Liver (tissue), 8 donors: ENCODE measurements at regions not wholly inside any gene's neighbourhood (a gene's known extent, or its start where the extent isn't known, plus 50 kb on each side); places are given as distances from the start of the nearest gene placed in this dataset.

ENCODE experiments used
- DNase-seq: peaks from one replicate; pipeline ENCODE4 v3.0.0-alpha.2; 2017; ENCODE audit warnings: low spot score
- H3K27ac ChIP-seq, 2 donors: one replicate each; pipeline ENCODE4 v1.7.0; 2013; ENCODE audit warnings: inconsistent platforms in 2 of 2, low read length in 2 of 2, control low read depth in 1 of 2, low read depth in 1 of 2, mild to moderate bottlenecking in 1 of 2
- H3K27me3 ChIP-seq, 4 donors: one replicate each; pipeline versions ENCODE4 v1.6.1 to v1.7.0; 2013; ENCODE audit warnings: low read length in 3 of 4, inconsistent platforms in 1 of 4, mild to moderate bottlenecking in 1 of 4, moderate library complexity in 1 of 4; ENCODE audit not compliant: control insufficient read depth in 4 of 4, insufficient read depth in 4 of 4
- H3K36me3 ChIP-seq, 4 donors: one replicate each; pipeline versions ENCODE4 v1.6.1 to v1.7.0; 2013; ENCODE audit warnings: low read length in 3 of 4, mild to moderate bottlenecking in 3 of 4, low read depth in 1 of 4, moderate library complexity in 1 of 4; ENCODE audit not compliant: control insufficient read depth in 4 of 4, insufficient read depth in 3 of 4
- H3K4me1 ChIP-seq, 4 donors: one replicate each; pipeline versions ENCODE4 v1.6.1 to v1.7.0; 2013; ENCODE audit warnings: low read length in 3 of 4, mild to moderate bottlenecking in 3 of 4, moderate library complexity in 1 of 4; ENCODE audit not compliant: control insufficient read depth in 4 of 4, insufficient read depth in 4 of 4
- H3K4me3 ChIP-seq, 3 donors: one replicate each; pipeline versions ENCODE4 v1.6.1 to v1.7.0; 2013; ENCODE audit warnings: low read length in 3 of 3, control low read depth in 1 of 3, low read depth in 1 of 3, mild to moderate bottlenecking in 1 of 3
- H3K9ac ChIP-seq, 2 donors: one replicate each; pipeline ENCODE4 v1.7.0; 2013; ENCODE audit warnings: low read length in 2 of 2, mild to moderate bottlenecking in 2 of 2, moderate library complexity in 2 of 2, control low read depth in 1 of 2, low read depth in 1 of 2
- H3K9me3 ChIP-seq, 4 donors: one replicate each; pipeline versions ENCODE4 v1.6.1 to v1.7.0; 2013; ENCODE audit warnings: low read length in 3 of 4; ENCODE audit not compliant: control insufficient read depth in 4 of 4
- EGR1 ChIP-seq, 2 donors: IDR thresholded peaks; 2 replicates each; pipeline ENCODE4 v1.6.1; 2016 to 2018; ENCODE audit warnings: antibody characterized with exemption in 2 of 2, low read depth in 2 of 2
- FOXA1 ChIP-seq: IDR thresholded peaks from 2 replicates; pipeline ENCODE4 v1.6.1; 2016; ENCODE audit warnings: antibody characterized with exemption
- FOXA2 ChIP-seq: IDR thresholded peaks from 2 replicates; pipeline ENCODE4 v1.6.1; 2016; ENCODE audit warnings: antibody characterized with exemption
- GABPA ChIP-seq, 2 donors: IDR thresholded peaks in 1 of 2; conservative IDR thresholded peaks in 1 of 2; 2 replicates each; pipeline ENCODE4 v1.6.1; 2016; ENCODE audit warnings: antibody characterized with exemption in 2 of 2, mild to moderate bottlenecking in 1 of 2, moderate library complexity in 1 of 2
- HNF4A ChIP-seq, 2 donors: conservative IDR thresholded peaks; 2 replicates each; pipeline ENCODE4 v1.6.1; 2016; ENCODE audit warnings: antibody characterized with exemption in 2 of 2, mild to moderate bottlenecking in 2 of 2
- HNF4G ChIP-seq: IDR thresholded peaks from 2 replicates; pipeline ENCODE4 v1.6.1; 2016; ENCODE audit warnings: antibody characterized with exemption
- JUND ChIP-seq, 2 donors: IDR thresholded peaks; 2 replicates each; pipeline ENCODE4 v1.6.1; 2016; ENCODE audit warnings: antibody characterized with exemption in 2 of 2
- NR2F2 ChIP-seq: IDR thresholded peaks from 2 replicates; pipeline ENCODE4 v1.6.1; 2016; ENCODE audit warnings: antibody characterized with exemption
- RAD21 ChIP-seq, 2 donors: IDR thresholded peaks; 2 replicates each; pipeline ENCODE4 v1.6.1; 2016; ENCODE audit warnings: antibody characterized with exemption in 2 of 2, mild to moderate bottlenecking in 2 of 2
- RXRA ChIP-seq, 2 donors: IDR thresholded peaks; 2 replicates each; pipeline ENCODE4 v1.6.1; 2017 to 2018; ENCODE audit warnings: antibody characterized with exemption in 2 of 2, mild to moderate bottlenecking in 1 of 2
- SP1 ChIP-seq: IDR thresholded peaks from 2 replicates; pipeline ENCODE4 v1.6.1; 2018; ENCODE audit warnings: antibody characterized with exemption, mild to moderate bottlenecking
- TAF1 ChIP-seq: conservative IDR thresholded peaks from 2 replicates; pipeline ENCODE4 v1.6.1; 2016; ENCODE audit warnings: antibody characterized with exemption, mild to moderate bottlenecking
- YY1 ChIP-seq: IDR thresholded peaks from 2 replicates; pipeline ENCODE4 v1.6.1; 2016; ENCODE audit warnings: antibody characterized with exemption, mild to moderate bottlenecking
- WGBS: extraction: QIAGEN DNeasy Blood & Tissue Kit; methylation state at CpG from one replicate; pipeline ENCODE4 v1.1.7; 2013; 5-methylcytosine and 5-hydroxymethylcytosine counted together
- TF ChIP-seq, protein P1 (sequence below): IDR thresholded peaks from 2 replicates; pipeline ENCODE4 v1.6.1; 2016; ENCODE audit warnings: antibody characterized with exemption
- TF ChIP-seq, protein P2 (sequence below): IDR thresholded peaks from 2 replicates; pipeline ENCODE4 v1.6.1; 2016; ENCODE audit warnings: antibody characterized with exemption
- TF ChIP-seq, protein P3 (sequence below): fragments of 150-350 bp; IDR thresholded peaks from 2 replicates; pipeline ENCODE4 v1.5.1; 2017; ENCODE audit warnings: improper control_type of control experiment, low read depth, low read length; ENCODE audit not compliant: missing input control
- donor health status: healthy.
- donor health status: healthy.
- donor health status: healthy.
- donor health status: healthy.
- donor health status: healthy.

- Histone ChIP-seq H3K9me3 (no peaks in the 10 kb centered on the region), H3K27ac (no peak overlapping the region), H3K9ac (no peak overlapping the region), H3K4me3 (no peak overlapping the region), H3K36me3 (no peaks in the 10 kb centered on the region), H3K4me1 (no peaks in the 10 kb centered on the region), H3K27me3 (no peaks in the 10 kb centered on the region)
- WGBS = 47% methylated on average over 6 of the region's 6 CpGs
- no peak for DNase-seq
- TF ChIP-seq FOXA2 (no peak), GABPA (IDR thresholded peaks at IDR 0.05 in 1 of 2, conservative IDR thresholded peaks at IDR 0.05 in 1 of 2) (no peak), RAD21 (IDR thresholded peaks at IDR 0.05) (no peak), JUND (IDR thresholded peaks at IDR 0.05) (no peak), HNF4A (conservative IDR thresholded peaks at IDR 0.05) (no peak), TAF1 (no peak), YY1 (no peak), EGR1 (IDR thresholded peaks at IDR 0.05; ENCODE audit: low read depth in 2 of 2) (no peak), FOXA1 (no peak), NR2F2 (no peak), HNF4G (no peak), RXRA (IDR thresholded peaks at IDR 0.05) (no peak), SP1 (no peak)
- TF ChIP-seq, protein P1, sequence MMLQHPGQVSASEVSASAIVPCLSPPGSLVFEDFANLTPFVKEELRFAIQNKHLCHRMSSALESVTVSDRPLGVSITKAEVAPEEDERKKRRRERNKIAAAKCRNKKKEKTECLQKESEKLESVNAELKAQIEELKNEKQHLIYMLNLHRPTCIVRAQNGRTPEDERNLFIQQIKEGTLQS = no peak
- TF ChIP-seq, protein P2, sequence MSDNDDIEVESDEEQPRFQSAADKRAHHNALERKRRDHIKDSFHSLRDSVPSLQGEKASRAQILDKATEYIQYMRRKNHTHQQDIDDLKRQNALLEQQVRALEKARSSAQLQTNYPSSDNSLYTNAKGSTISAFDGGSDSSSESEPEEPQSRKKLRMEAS = no peak
- TF ChIP-seq, protein P3, sequence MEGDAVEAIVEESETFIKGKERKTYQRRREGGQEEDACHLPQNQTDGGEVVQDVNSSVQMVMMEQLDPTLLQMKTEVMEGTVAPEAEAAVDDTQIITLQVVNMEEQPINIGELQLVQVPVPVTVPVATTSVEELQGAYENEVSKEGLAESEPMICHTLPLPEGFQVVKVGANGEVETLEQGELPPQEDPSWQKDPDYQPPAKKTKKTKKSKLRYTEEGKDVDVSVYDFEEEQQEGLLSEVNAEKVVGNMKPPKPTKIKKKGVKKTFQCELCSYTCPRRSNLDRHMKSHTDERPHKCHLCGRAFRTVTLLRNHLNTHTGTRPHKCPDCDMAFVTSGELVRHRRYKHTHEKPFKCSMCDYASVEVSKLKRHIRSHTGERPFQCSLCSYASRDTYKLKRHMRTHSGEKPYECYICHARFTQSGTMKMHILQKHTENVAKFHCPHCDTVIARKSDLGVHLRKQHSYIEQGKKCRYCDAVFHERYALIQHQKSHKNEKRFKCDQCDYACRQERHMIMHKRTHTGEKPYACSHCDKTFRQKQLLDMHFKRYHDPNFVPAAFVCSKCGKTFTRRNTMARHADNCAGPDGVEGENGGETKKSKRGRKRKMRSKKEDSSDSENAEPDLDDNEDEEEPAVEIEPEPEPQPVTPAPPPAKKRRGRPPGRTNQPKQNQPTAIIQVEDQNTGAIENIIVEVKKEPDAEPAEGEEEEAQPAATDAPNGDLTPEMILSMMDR = no peak
Observed at GRCh38 chr10:80908611-80909010, 370.9 kb downstream of the SH2D4B start.

DNA sequence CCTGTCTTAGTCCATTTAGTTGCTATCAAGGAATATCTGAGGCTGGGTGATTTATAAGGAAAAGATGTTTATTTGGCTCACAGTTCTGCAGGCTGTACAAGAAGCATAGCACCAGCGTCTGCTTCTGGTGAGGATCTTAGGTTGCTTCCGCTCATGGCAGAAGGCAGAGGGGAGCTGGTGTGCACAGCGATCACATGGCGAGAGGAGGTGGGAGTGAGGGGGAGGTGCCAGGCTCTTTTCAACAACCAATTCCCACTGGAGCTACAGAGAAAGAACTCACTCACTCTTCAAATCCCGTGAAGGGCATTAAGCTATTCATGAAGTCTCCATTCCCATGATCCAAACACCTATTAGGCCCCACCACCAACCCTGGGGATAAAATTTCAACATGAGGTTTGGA, 371.6 kb downstream of the SH2D4B start:
- WGBS = 84% methylated on average over 5 of the region's 5 CpGs
- no peak overlapping the region for H3K27ac ChIP-seq
- no peak overlapping the region for H3K9ac ChIP-seq
- H3K36me3 ChIP-seq = no peaks in the 10 kb centered on the region
- DNase-seq = no peak
- no peak for TF ChIP-seq NR2F2
- no peaks in the 10 kb centered on the region for H3K27me3 ChIP-seq
- H3K4me1 ChIP-seq = no peaks in the 10 kb centered on the region
- H3K9me3 ChIP-seq = no peaks in the 10 kb centered on the region
- H3K4me3 ChIP-seq = no peak overlapping the region

DNA sequence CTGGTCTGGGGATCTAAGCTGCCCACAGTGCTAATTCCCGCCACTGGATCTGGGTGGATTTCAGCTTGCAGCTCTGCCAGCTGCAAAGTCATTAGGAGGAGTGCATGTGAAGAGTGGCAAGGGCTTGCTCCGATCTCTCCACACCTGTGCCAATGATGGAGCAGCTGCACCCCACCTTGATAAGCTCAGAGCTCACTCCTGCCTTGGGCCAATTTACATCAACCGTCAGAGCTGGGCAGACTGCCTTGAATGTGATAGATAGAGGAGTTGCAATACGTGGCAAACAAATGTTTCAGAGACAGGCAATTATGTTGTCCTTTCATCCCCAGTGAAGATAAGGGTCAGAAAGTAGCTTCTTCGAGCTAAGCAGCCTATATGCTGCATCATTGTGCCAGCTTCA, 379.9 kb downstream of the SH2D4B start:
- H3K27ac ChIP-seq = no peak overlapping the region
- H3K4me1 ChIP-seq = no peaks in the 10 kb centered on the region
- H3K4me3 ChIP-seq = no peak overlapping the region
- H3K36me3 ChIP-seq = no peaks in the 10 kb centered on the region
- H3K9ac ChIP-seq = no peak overlapping the region
- TF ChIP-seq, protein P2 = no peak
- no peak for TF ChIP-seq JUND (IDR thresholded peaks at IDR 0.05)
- TF ChIP-seq, protein P1 = no peak
- TF ChIP-seq RAD21 (IDR thresholded peaks at IDR 0.05) = no peak
- no peak for TF ChIP-seq NR2F2
- no peak for TF ChIP-seq GABPA (IDR thresholded peaks at IDR 0.05 in 1 of 2, conservative IDR thresholded peaks at IDR 0.05 in 1 of 2)
- TF ChIP-seq YY1 = no peak
- no peak for TF ChIP-seq TAF1
- no peak for DNase-seq
- H3K9me3 ChIP-seq = no peaks in the 10 kb centered on the region
- no peaks in the 10 kb centered on the region for H3K27me3 ChIP-seq
- WGBS = 50% methylated on average over 5 of the region's 5 CpGs
